ENCODE measurements at regions not wholly inside any gene's neighbourhood (a gene's known extent, or its start where the extent isn't known, plus 50 kb on each side); places are given as distances from the start of the nearest gene placed in this dataset.

DNA sequence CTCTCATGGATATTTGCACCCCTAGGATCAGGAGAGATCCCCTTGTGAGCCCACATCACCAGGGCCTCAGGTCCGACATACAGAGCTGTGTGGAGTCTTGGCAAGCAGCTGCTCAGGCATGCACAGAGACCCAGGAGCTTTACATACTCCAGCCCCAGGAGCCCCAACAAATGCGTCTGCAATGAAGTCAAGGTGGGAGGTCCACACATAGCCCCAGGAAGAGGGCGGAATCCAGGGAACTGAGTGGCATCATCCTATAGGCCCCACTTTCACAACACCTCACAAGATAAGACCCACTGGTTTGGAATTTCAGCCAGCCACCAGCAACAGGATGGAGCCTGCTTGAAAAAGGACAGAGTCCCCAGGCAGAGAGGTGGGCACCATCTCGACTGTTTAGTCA lies 106.7 kb downstream of the LSMEM1 start:
- no peaks in the 10 kb centered on the region for H3K36me3 ChIP-seq (replicated peaks in 1 of 2; ENCODE audit: control insufficient read depth in 1 of 2, insufficient read depth in 2 of 2, low read length in 2 of 2)
- no peaks in the 10 kb centered on the region for H3K4me1 ChIP-seq (ENCODE audit: insufficient read depth, low read length)
- H3K4me2 ChIP-seq (ENCODE audit: low read depth, low read length), result no peak overlapping the region
- BruUV-seq (replicated peaks), result no TSS peak
- in situ Hi-C loops (cut with HindIII; ENCODE audit: extremely low pct_ligation_motif_present, low pct_unique_long_range_greater_than_20kb), result no loop called here
- ChIA-PET CTCF (ENCODE audit: low intra/inter-chr PET ratio, low total read pairs) (no interaction called here), POLR2A (no interaction called here)
- no peak for FAIRE-seq
- no peaks in the 10 kb centered on the region for H3K79me2 ChIP-seq (ENCODE audit: insufficient read depth, low read length)
- no peak overlapping the region for H3K4me3 ChIP-seq (replicated peaks in 1 of 3; ENCODE audit: insufficient read depth in 1 of 3, low read depth in 2 of 3, low read length in 3 of 3)
- H3K27ac ChIP-seq (ENCODE audit: extremely low read length, insufficient read depth, low read length), result no peak overlapping the region
- ATAC-seq, result no peak
- WGBS (ENCODE audit: low lambda C conversion rate), result 17% methylated on average over 4 of the region's 4 CpGs
- no peak overlapping the region for H3K9ac ChIP-seq (ENCODE audit: insufficient read depth, low read depth, low read length)
- H3K27me3 ChIP-seq (ENCODE audit: control insufficient read depth in 1 of 2, insufficient read depth in 2 of 2, low read length in 2 of 2), result no peaks in the 10 kb centered on the region; a peak in 2 of 5 replicates
- no peaks in the 10 kb centered on the region for H4K20me1 ChIP-seq (ENCODE audit: insufficient read depth, low read length)
- H3K9me3 ChIP-seq (ENCODE audit: low read length), result no peaks in the 10 kb centered on the region
- no peak for DNase-seq (ENCODE audit: low spot score)
- intact Hi-C loops (cut with micrococcal nuclease; ENCODE audit: unreplicated experiment), result no loop called here
- no peak overlapping the region for H2AFZ ChIP-seq (ENCODE audit: low read length)
- TF ChIP-seq ZNF3 (CRISPR knock-in tag; IDR thresholded peaks at IDR 0.05) (no peak), ZNF335 (CRISPR knock-in tag; IDR thresholded peaks at IDR 0.05) (no peak), JUN (CRISPR knock-in tag; IDR thresholded peaks at IDR 0.05) (no peak), ZNF7 (CRISPR knock-in tag; IDR thresholded peaks at IDR 0.05) (no peak), ZBTB7A (CRISPR knock-in tag; IDR thresholded peaks at IDR 0.05) (no peak), ZNF501 (CRISPR knock-in tag; IDR thresholded peaks at IDR 0.05) (no peak), SOX5 (CRISPR knock-in tag; IDR thresholded peaks at IDR 0.05; ENCODE audit: borderline replicate concordance) (no peak), GABPA (IDR thresholded peaks at IDR 0.05; ENCODE audit: low read depth, low read length) (no peak), GABPA (CRISPR knock-in tag; IDR thresholded peaks at IDR 0.05; ENCODE audit: low read depth) (no peak), KDM6A (CRISPR knock-in tag; IDR thresholded peaks at IDR 0.05; ENCODE audit: low read depth) (no peak), ZNF75D (CRISPR knock-in tag; IDR thresholded peaks at IDR 0.05; ENCODE audit: borderline replicate concordance) (no peak), ZFYVE20 (CRISPR knock-in tag; IDR thresholded peaks at IDR 0.05; ENCODE audit: borderline replicate concordance, low read depth) (no peak), HMG20A (CRISPR knock-in tag; IDR thresholded peaks at IDR 0.05; ENCODE audit: borderline replicate concordance) (no peak), ZMYM4 (CRISPR knock-in tag; IDR thresholded peaks at IDR 0.05) (no peak)
- TF ChIP-seq, protein P1, sequence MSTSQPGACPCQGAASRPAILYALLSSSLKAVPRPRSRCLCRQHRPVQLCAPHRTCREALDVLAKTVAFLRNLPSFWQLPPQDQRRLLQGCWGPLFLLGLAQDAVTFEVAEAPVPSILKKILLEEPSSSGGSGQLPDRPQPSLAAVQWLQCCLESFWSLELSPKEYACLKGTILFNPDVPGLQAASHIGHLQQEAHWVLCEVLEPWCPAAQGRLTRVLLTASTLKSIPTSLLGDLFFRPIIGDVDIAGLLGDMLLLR (CRISPR knock-in tag; IDR thresholded peaks at IDR 0.05), result no peak
- TF ChIP-seq, protein P2, sequence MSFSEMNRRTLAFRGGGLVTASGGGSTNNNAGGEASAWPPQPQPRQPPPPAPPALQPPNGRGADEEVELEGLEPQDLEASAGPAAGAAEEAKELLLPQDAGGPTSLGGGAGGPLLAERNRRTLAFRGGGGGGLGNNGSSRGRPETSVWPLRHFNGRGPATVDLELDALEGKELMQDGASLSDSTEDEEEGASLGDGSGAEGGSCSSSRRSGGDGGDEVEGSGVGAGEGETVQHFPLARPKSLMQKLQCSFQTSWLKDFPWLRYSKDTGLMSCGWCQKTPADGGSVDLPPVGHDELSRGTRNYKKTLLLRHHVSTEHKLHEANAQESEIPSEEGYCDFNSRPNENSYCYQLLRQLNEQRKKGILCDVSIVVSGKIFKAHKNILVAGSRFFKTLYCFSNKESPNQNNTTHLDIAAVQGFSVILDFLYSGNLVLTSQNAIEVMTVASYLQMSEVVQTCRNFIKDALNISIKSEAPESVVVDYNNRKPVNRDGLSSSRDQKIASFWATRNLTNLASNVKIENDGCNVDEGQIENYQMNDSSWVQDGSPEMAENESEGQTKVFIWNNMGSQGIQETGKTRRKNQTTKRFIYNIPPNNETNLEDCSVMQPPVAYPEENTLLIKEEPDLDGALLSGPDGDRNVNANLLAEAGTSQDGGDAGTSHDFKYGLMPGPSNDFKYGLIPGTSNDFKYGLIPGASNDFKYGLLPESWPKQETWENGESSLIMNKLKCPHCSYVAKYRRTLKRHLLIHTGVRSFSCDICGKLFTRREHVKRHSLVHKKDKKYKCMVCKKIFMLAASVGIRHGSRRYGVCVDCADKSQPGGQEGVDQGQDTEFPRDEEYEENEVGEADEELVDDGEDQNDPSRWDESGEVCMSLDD (CRISPR knock-in tag; IDR thresholded peaks at IDR 0.05; ENCODE audit: borderline replicate concordance), result no peak
- TF ChIP-seq, protein P3, sequence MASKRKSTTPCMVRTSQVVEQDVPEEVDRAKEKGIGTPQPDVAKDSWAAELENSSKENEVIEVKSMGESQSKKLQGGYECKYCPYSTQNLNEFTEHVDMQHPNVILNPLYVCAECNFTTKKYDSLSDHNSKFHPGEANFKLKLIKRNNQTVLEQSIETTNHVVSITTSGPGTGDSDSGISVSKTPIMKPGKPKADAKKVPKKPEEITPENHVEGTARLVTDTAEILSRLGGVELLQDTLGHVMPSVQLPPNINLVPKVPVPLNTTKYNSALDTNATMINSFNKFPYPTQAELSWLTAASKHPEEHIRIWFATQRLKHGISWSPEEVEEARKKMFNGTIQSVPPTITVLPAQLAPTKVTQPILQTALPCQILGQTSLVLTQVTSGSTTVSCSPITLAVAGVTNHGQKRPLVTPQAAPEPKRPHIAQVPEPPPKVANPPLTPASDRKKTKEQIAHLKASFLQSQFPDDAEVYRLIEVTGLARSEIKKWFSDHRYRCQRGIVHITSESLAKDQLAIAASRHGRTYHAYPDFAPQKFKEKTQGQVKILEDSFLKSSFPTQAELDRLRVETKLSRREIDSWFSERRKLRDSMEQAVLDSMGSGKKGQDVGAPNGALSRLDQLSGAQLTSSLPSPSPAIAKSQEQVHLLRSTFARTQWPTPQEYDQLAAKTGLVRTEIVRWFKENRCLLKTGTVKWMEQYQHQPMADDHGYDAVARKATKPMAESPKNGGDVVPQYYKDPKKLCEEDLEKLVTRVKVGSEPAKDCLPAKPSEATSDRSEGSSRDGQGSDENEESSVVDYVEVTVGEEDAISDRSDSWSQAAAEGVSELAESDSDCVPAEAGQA (IDR thresholded peaks at IDR 0.05; ENCODE audit: low read depth), result no peak
- TF ChIP-seq, protein P3 (CRISPR knock-in tag; IDR thresholded peaks at IDR 0.05; ENCODE audit: borderline replicate concordance), result no peak

All from HepG2 (cell line).